PFSK-1 (cell line): ENCODE measurements at regions not wholly inside any gene's neighbourhood (a gene's known extent, or its start where the extent isn't known, plus 50 kb on each side); places are given as distances from the start of the nearest gene placed in this dataset.

Experiments
- FOXP2 ChIP-seq: optimal IDR thresholded peaks from 2 replicates; pipeline ENCODE3; 2011; ENCODE audit warnings: borderline replicate concordance, control low read depth, inconsistent platforms; ENCODE audit not compliant: insufficient read depth; ENCODE audit errors: extremely low read length, extremely low read depth
- POLR2AphosphoS5 ChIP-seq: IDR thresholded peaks from 2 replicates; pipeline ENCODE4 v1.6.1; 2012; ENCODE audit warnings: low read depth, mild to moderate bottlenecking, control low read depth, low read length, moderate library complexity
- REST ChIP-seq, 2 experiments: IDR thresholded peaks; 2 replicates each; pipeline versions ENCODE4 v1.6.1 to v1.8.0; 2011 to 2012; ENCODE audit warnings: low read depth in 2 of 2, low read length in 2 of 2, control low read depth in 1 of 2, inconsistent platforms in 1 of 2, mild to moderate bottlenecking in 1 of 2, moderate library complexity in 1 of 2; ENCODE audit not compliant: insufficient read depth in 1 of 2
- SIN3A ChIP-seq: IDR thresholded peaks from 2 replicates; pipeline ENCODE4 v1.6.1; 2012; ENCODE audit warnings: mild to moderate bottlenecking, low read length, moderate library complexity, borderline replicate concordance; ENCODE audit not compliant: insufficient read depth
- TAF1 ChIP-seq: IDR thresholded peaks from 2 replicates; pipeline ENCODE4 v1.6.1; 2012; ENCODE audit warnings: low read length, control low read depth, borderline replicate concordance; ENCODE audit not compliant: insufficient read depth

GRCh38 chr16:66155933-66156332 lies 210.6 kb upstream of the CDH5 start:
- TF ChIP-seq TAF1 (no peak), FOXP2 (no peak), SIN3A (no peak), REST (IDR thresholded peaks at IDR 0.05; ENCODE audit: insufficient read depth in 1 of 2, low read depth in 2 of 2, low read length in 2 of 2) (no peak), POLR2AphosphoS5 (no peak)

- TF ChIP-seq POLR2AphosphoS5 (no peak), FOXP2 (no peak), TAF1 (no peak), REST (IDR thresholded peaks at IDR 0.05; ENCODE audit: insufficient read depth in 1 of 2, low read depth in 2 of 2, low read length in 2 of 2) (no peak), SIN3A (no peak)
Observed at GRCh38 chr16:66154801-66155200, 211.7 kb upstream of the CDH5 start.

GRCh38 chr16:66152823-66153393 lies 213.6 kb upstream of the CDH5 start:
- TF ChIP-seq TAF1 (no peak), FOXP2 (no peak), POLR2AphosphoS5 (no peak), SIN3A (no peak), REST (IDR thresholded peaks at IDR 0.05; ENCODE audit: insufficient read depth in 1 of 2, low read depth in 2 of 2, low read length in 2 of 2) (no peak)

- TF ChIP-seq REST (IDR thresholded peaks at IDR 0.05; ENCODE audit: insufficient read depth in 1 of 2, low read depth in 2 of 2, low read length in 2 of 2) (no peak), FOXP2 (no peak), TAF1 (no peak), SIN3A (no peak), POLR2AphosphoS5 (no peak)
Observed at GRCh38 chr16:66152181-66152580, 214.3 kb upstream of the CDH5 start.
